ENCODE measurements at regions not wholly inside any gene's neighbourhood (a gene's known extent, or its start where the extent isn't known, plus 50 kb on each side); places are given as distances from the start of the nearest gene placed in this dataset.

DNA sequence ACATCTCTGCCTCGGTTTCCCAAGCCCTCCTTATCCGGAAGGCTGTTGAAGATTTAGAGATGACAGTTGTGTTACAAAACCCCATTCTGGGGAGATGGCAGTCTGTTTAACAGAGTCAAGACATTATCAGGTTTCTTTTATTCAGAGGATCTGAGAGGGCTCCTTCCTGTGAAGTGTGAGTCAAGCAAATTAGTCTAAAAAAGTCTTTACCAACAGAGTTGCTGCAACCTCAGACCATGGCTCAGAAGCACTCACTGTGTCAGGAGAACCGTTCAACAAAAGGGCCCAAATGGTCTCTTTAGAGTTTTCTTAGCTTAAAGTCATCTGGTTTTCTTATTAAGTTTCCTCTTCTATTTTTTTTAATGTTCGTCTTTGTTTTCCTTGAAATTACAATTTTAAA is 717.8 kb downstream of the EPM2A start:
- DNase-seq (ENCODE audit: low read depth in 2 of 2) = no peak

DNA sequence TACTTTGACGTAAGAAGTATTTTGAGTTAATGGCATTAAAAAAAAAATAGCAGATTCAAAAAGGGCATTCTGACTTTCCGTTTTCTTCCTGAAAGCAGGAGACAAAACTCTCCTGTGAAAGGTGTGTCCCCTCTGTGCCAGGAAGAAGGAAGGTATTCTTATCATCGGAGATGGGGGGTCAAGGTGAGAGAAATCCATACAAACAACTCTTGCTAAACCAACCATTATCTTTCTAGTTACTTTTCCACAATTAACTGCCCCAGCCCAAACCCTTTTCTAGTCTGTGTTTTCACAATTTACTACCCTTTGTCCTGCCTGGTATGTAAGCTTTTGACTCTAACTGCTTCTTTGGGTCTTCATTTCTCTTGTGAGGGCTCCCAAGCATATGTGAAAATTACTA is 717.3 kb downstream of the EPM2A start:
- DNase-seq (ENCODE audit: low read depth in 2 of 2) = no peak

DNA sequence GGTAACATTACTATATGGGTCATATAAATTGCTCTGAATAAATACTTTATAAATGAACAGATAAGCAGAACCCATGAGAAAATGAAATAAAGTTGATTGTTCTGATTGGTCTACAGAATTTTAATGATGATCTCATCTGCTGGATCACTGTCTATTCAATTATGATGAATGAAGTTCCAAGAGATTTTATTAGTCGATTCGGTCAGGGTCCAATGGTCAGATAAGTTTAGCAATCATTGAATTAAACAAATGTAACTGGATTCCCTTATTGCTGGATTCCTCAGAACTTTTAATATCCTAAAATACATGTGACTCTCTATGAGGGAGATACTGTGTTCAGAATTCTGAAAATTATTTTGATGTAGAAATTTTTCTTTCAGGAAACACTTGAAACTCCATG is 715.2 kb downstream of the EPM2A start:
- no peak for DNase-seq (ENCODE audit: low read depth in 2 of 2)

DNA sequence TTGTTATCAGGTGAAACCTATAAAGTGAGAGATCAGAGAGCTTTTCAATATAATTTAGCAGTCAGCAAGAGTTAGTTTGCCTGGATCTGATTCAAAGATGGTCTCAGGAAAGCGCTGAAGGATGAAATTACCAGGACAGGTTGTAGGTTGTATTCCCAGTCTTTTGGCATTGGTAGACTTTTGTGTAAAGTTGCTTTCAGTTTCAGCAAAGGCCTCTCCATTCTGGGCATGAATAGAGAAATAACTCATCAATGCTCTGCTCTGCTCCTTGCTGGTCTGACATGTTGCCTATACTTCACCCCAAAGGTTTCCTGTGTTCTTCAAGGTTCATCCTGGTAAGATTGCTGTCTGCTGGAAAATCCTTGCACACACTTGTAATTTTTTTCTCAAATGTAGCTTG is 714.8 kb downstream of the EPM2A start:
- no peak for DNase-seq (ENCODE audit: low read depth in 2 of 2)

DNA sequence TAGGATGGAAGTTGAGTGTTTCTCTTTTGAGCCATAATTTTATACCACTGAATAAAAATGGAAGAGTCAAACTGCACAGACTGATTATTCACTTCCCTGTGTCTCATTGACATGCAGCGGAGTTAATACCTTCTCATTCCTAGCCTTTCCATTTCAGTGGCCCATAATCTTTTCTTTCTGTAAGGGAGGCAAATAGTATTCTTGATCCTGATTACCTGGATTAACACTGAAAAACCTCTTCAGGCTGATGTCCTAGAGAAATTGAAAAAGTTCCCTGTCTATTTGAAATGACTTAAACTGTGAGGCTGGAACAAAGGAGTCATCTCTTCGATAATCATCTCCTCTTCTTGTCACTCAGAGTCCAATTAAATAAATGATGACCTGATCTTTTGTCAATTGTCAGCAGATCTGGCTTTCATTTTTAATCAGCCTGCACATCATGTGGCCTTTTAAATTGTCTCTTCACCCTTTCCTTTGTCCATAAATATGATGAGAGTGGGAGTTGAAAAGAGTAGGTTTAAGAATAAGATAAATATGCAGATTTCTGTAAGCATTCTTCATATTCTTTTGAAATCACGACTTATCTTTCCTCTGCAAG is 713.0 kb downstream of the EPM2A start:
- no peak for DNase-seq (ENCODE audit: low read depth in 2 of 2)

DNA sequence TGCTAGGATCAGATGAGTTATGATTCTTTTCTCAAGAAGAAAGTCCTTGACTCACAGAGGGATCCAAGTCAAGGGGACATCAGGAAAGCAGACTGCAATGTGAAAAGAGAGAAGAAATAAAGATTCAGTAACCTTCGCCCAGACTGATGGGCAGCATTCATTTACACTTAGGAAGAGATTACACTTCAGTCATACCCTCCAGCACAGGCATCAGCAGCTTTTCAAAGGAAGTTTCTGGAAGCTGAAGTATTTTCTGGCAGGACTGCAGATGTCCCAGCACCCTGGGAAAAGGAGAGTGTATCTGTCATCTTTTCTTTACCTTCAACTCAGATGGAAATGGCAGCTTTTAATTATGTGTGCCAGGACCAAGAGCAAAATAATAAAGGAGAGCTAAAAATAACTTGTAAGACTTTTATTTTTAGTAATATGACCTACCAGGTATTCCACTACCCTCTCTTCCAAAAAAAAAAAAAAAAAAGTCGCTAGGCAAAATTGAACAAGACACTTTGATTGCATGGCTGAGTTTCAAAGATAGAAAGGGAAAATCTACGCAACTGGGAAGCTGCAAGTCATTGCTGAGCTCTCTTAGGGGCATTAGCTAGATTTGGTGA is 712.1 kb downstream of the EPM2A start:
- DNase-seq (ENCODE audit: low read depth in 2 of 2) = no peak

DNA sequence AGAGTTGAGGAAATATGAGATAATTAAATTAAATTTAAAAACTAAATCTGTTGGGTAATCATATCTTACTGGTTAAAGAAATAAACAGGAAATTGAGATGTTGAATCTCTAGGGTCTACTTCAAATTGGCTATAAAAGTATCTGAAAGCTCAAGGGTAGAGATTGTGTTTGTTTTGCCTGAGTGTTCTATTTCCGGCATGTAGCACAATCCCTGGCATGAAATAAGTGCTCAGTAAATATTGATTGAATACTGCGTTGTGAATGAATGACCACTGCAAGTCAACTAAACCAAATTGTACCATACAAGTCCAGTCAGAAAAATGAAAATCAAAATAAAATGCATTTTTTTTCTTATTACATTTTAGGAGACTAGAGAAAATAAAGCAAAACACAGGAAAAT is 709.8 kb downstream of the EPM2A start:
- no peak for DNase-seq (ENCODE audit: low read depth in 2 of 2)

DNA sequence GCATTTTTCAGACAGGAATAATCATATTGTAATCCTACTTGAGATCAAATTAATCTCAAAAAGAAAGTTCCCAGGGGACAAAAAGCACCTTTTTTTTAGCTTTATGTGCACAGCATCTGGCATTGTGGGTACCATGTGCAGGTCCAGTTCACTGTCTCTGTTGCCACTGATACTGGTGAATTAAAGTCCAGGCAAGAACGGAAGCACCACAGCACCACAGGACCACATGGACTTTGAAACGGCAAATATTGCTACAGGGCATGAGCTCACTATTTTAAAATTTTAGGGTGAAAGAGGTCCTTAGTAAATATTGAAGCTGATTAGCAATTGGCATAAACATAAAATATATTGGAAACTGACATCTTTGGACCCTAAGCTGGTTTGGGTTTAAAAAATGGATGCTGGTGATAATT is 709.0 kb downstream of the EPM2A start:
- DNase-seq (ENCODE audit: low read depth in 2 of 2) = no peak

DNA sequence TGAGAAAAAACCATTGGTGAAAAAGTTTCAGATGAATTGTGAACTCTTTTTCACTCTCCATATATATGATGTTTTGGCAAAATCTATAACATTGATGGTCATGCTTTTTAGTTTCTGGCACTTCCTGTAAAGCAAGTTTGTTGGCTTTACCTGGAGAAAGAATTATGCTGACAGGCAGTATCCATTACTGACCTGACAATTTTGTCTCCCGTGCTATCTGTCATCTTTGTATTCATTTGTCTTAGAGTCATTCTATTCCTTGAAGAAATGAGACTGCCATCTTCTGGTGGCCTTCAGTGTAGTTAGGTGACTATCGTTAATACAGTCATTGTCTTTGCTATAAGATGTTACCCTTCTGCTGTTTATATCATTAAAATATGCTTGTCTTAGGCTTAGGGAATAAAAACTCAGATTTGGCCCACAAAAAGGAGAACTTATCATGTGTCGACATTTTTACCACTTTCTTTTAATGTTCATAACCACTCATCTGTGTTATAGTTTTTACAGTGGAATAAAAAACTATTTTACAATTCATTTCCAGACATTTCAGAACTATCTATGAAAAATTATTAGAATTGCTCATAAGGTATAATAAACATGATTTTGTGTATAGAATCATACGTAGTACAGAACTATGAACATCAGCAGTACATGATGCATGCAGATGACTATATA is 707.0 kb downstream of the EPM2A start:
- no peak for DNase-seq (ENCODE audit: low read depth in 2 of 2)

DNA sequence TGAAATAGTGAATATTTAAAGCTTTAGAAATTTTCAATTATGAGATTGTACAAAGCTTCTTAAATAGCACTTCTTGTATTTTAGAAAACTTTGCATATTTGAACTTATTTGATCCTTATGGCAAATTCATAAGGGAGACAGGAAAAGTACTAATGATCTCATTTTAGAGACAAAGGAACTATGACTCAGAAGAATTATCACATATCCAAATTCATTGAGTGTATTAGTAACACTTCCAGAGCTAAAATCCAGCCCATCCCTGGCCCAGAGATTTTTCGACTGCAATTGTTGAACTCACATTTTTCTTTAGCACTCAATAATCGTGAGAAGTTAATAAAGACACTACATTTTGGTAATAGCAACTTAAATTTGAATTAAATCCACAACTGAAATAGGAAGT is 704.3 kb downstream of the EPM2A start:
- DNase-seq (ENCODE audit: low read depth in 2 of 2) = no peak

DNA sequence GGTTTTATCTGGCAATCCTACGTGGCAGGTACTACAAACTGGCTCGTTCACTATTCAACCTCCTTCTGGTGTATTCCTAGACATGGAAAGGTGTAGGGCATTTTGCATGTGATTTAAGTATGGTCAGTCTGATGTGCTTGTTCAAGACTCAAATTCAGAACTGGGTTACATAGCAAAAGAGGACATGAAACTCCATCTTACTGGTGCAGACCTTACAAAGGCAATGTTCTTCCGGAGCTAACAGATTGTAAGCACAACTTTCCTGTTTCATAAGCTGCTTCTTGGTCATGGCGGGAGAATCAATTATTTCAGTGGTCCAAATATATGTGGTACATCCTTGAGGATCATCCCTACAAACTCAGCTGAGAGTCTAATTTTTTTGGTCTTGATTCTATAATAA is 703.4 kb downstream of the EPM2A start:
- DNase-seq (ENCODE audit: low read depth in 2 of 2) = no peak

DNA sequence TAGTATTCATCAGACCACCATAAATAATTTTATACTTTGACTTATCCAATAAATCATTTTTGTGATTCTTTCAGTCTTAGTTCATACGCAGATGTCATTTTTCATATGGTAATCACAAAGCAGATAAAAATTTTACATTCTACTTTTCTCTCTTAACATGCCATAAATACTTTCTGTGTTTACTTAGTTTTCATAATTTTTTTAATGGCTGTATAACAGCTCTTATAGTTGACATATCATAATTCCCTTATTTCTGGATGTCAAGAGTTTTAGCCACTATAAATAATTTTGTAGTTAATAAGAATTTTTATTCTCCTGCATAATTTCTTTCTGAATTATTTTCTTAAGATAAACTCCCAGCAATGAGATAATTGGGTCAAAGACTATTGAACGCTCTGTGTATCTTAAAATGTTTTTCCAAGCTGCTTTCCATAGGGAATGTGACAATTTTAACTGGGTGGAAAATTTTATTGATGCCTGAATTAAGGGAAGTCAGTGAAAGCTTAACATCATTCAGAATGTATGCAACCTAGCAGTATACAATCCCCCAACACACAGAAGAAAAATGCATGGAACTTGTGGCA is 702.7 kb downstream of the EPM2A start:
- no peak for DNase-seq (ENCODE audit: low read depth in 2 of 2)

DNA sequence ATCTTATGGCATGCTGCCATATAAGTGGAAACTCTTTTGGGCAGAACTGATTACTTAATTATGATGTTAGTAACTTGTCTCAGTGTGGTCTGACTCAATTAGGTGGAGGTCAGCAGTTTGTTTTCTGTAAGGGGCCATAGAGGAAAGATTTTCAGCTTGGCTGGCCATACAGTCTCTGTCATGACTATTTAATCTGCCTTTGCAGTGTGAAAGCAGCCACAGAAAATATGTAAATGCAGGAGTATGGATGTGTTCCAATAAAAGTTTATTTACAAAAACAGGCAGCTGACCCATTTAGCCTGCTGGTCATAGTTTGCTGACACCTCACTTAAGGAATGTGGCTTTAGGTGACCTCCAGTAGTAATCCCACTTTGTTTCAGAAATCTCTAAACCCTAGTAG is 700.7 kb downstream of the EPM2A start:
- DNase-seq (ENCODE audit: low read depth in 2 of 2) = no peak

DNA sequence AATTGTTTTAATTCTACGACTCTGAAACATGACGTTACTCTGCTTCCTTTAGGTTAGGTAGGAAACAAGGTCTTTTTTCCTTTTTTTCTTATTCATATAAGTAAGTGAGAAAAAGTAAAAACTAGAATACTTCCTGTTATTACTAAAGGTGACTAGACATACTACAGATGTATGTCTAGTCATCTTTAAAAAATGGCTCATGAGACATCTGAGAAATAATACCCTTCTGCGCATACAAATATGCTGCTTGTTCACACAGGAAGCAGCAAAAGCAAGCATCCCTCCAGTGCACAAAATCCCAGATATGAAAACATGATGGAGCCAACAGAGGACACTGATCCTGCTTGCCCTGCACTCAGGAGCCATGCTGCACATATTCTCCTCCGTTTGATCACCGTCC is 699.1 kb downstream of the EPM2A start:
- no peak for DNase-seq (ENCODE audit: low read depth in 2 of 2)

DNA sequence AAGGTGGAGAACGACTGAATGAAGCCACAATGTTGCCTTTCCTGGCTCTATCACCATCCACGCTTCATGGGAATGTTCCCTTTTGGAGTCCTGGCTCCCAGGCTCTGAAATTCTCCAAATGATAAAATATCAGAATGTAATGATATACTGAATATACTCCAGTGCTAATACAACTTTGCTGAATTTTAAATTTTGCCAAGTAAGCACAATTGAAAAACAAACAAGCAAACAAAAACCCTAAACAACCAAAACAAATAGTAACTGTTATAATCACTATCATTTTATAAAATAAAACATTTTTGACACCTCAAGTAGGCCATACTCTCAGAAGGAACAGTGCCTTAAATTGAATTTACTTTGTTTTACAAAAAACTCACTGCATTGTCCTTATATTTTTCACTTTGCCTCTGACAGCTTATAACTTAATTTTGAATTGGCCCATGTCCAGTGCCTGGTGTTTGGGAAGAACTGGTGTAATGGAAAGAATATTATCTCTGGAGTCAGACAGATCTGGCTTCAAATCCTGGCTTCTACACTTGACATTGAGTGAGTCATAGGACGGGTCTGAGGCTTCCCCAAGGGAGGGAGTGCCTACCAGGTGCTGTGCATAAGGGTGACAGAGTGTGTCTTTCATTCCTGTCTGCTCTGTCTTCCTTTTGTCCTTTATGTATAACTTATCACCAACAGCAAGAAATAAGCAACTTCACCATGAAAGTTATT is 698.3 kb downstream of the EPM2A start:
- no peak for DNase-seq (ENCODE audit: low read depth in 2 of 2)

DNA sequence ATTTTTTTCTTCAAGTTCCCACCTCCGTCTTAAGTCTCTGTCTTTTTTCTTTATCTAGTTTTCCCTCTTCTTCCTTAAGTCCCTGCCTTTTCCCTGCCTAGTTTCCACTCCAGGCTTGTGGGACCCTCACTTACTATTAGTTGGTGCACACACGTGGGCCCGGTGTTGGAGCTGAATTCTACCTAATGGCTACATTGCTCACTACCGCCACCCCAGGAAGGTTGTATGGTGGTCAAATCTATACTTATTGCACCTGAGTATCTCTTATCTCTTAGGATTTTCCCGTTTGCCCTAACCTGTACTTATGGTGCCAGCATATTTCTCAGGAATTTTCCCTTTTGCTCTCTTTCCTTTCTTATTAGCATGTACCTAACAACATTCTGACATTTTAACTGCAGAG is 692.8 kb downstream of the EPM2A start:
- no peak for DNase-seq (ENCODE audit: low read depth in 2 of 2)

DNA sequence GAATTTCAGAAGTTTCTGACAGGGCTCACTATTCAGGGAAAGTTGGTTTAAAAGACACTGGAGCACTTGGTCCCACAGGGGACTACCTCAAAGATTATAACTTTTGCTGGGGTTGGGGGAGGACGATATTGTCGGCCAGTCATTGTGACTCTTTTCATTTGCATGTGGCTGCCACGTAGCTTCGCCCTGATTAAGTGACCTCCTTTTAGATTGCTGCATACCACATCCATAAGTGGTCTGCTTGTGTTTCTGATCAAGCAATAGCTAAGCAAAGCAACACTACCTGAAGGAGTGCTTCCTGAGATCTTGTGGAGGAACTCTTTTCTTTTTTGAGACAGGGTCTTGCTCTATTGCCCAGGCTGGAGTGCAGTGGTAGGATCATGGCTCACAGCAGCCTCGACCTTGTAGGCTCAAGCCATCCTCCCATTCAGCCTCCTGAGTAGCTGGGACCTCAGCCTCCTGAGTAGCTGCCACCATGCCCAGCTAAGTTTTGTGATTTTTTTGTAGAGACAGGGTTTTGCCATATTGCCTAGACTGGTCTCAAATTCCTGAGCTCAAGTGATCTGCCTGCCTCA is 691.3 kb downstream of the EPM2A start:
- DNase-seq (ENCODE audit: low read depth in 2 of 2) = no peak

DNA sequence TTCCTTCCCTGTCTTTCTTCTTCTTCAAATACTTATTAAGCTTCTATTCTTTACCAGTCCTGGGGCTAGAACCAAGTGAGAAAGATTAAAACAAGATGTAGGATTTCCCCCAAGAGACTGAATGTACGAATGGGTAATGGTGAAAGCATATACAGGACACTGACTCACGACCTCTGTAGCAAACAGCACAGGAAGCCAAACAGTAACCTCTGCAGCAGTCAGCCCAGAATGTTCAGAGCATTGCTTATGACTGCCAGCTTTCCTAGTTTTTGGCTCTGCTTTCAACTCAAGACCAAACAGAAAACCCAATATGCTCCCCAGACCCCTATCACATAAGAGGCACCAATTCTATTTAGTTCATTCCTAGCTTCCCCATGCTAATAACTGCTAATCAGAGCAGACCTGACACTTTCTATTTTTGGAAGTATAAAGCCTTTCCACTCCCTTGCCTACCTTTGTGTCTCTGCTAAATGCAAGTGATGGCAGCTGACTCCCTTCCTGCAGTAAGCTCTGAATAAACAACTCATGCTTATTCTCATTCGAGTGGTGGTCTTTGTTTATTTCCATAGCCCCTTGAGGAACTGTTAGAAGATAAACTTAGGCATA is 690.6 kb downstream of the EPM2A start:
- DNase-seq (ENCODE audit: low read depth in 2 of 2) = no peak

DNA sequence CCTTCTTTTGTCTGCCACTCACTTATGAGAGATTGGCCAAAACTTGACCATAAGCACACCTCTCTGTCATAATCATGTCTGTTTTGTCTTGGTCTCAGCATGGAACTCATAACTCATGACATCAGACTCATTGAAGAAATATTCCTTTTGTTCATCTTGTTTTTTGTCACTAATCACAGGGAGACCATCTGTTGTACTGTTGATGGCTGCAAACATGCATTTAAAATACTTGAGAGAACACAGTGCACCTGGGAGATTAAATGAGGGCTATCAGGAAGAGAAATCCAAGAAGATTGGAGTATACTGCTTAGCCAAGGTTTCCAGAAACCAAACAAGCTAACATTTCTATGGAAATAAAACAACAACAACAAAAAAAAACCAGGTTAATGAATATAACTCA is 689.7 kb downstream of the EPM2A start:
- DNase-seq (ENCODE audit: low read depth in 2 of 2) = no peak

DNA sequence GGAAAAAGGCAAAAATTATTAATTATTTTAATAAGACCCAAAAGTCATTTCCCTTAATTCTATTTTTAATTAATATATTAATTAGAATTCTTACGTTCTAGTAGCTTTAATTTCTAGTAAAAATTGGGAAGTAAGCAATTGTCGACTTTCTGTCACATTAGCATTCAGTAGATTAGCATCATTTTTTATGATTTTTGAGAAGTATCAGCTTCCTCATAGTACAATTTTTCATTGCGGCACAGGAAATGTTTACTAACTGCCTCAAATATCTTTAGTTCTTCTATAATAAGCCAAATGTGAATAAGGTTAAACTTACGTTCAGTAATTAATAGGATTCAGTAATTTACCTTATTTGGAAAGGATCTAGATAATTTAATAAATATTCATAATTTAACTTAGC is 687.4 kb downstream of the EPM2A start:
- no peak for DNase-seq (ENCODE audit: low read depth in 2 of 2)

DNA sequence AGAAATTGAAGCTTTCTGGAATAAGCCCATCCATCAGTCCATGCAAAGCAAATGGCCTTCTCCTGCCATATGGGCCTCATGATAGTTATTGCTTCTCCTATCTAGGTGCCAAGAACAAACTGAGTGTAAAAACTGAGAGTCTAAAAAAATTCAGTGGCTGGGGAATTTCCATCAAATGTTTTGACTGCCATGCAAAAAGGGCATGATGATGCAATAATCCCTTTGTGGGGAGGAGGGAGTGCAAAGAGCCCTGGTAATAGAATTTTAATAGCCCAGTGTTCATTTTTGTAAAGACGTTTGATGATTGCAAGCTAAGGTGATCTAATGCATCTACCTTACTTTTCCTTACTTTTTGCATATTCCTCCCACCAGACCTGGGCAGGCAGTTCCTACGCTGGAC is 683.7 kb downstream of the EPM2A start:
- DNase-seq (ENCODE audit: low read depth in 2 of 2) = no peak

DNA sequence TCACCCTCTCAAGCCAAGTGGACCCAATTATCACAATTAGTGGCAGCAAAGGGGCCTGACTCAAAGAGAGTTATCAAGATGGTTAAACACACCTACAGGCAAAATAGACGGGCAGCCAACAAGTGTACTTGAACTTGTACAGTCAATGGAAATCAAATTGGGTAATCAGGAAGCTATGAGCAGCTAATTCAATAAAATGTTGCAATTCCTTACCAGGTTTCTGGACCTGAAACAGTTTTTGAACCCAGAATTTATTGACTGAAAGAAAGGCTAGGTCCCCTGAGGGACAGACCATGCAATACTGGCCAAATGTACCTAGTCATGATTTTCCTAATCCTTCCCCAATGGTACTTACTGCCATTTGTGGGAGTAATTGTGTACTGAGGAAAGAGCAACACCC is 679.8 kb downstream of the EPM2A start:
- no peak for DNase-seq (ENCODE audit: low read depth in 2 of 2)

Data from stimulated activated CD8-positive, alpha-beta memory T cell treated with anti-CD3 and anti-CD28 coated beads, Interleukin-15, amount 100 ng/mL, for 4 hours (primary cell).